ENCODE measurements at regions not wholly inside any gene's neighbourhood (a gene's known extent, or its start where the extent isn't known, plus 50 kb on each side); places are given as distances from the start of the nearest gene placed in this dataset.
"Not testable (repeated sequence)": the region's sequence is repeated elsewhere in the genome, so short reads cannot be mapped to it uniquely, and the experiment has no call there.

DNA sequence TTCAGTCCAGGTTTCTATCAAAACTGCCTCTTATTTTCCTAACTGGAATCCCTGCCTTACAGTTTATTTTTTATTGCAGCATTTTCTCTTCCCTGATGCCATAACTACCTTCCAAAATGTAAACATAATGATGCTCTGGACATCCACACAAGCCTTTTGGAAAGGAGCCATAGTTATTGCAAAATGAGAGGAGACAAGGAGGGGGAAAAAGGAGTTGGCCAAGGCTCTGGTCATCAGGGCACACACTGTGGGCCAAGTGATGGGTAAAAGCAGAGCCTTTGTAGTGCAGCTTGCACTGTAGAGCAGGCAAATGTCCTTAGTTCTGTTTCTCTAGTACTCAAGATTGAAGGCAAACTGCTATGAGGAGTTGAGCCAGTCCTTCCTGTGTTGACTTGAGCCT lies 289.3 kb upstream of the MTPN start:
- no peak for DNase-seq (ENCODE audit: low read depth in 4 of 4, low spot score in 3 of 4)

DNA sequence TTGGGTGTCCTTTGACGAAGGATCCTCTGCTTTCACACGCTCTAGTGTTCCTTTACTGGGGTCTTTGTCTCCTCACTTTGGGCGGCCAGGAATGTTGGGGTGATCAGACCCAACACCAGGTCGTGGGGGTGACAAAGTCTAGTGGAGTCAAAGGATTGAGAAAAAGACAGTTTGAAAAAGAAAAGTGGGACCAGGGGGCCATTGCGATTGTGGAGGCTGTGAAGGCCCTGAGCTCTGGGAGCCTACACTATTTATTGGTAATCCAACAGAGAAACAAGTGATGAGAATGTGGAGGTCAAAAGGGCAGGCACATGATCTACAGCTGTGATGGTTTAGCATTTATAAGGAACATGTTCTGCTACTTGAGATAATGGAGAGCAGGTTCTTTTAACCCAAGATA lies 287.1 kb upstream of the MTPN start:
- not testable (repeated sequence) for DNase-seq (ENCODE audit: low read depth in 4 of 4, low spot score in 3 of 4)

- DNase-seq (ENCODE audit: low read depth in 4 of 4, low spot score in 3 of 4) = not testable (repeated sequence)
Observed at GRCh38 chr7:136263112-136263860, 286.1 kb upstream of the MTPN start.

DNA sequence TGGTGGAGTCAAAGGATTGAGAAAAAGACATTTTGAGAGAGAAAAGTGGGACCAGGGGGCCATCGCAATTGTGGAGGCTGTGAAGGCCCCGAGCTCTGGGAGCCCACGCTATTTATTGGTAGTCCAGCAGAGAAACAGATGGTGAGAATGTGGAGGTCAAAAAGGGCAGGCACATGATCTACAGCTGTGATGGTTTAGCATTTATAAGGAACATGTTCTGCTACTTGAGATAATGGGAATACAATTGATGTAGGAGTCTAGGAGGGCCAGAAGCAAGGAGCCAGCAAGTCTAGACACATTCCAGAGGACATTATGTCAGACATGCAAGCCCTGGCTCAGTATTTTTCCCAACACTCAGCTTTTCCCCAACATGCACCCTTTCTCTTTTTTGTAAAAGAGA lies 283.4 kb upstream of the MTPN start:
- not testable (repeated sequence) for DNase-seq (ENCODE audit: low read depth in 4 of 4, low spot score in 3 of 4)

GRCh38 chr7:136259074-136259473 lies 281.9 kb upstream of the MTPN start:
- no peak for DNase-seq (ENCODE audit: low read depth in 4 of 4, low spot score in 3 of 4)

GRCh38 chr7:136256491-136256890 lies 279.3 kb upstream of the MTPN start:
- DNase-seq (ENCODE audit: low read depth in 4 of 4, low spot score in 3 of 4) = no peak

DNA sequence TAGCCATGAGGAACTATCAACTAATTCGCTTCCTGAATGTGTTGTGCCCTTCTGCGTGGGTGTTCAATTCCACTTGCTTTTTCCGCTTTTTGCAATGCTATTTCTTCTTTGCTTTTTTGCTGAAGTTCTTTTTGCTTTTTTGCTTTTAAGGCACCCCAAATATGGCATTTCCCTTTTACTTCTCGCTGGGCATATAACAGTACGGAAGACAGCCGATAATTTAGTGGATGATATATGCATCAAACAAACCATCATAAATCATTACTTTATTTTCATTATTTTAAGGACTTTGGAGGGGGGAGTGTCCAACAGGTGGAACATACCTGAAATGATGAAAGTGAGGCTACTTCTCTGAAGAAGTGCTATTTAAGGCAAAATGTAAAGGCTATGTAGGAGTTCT lies 277.0 kb upstream of the MTPN start:
- no peak for DNase-seq (ENCODE audit: low read depth in 4 of 4, low spot score in 3 of 4)

DNA sequence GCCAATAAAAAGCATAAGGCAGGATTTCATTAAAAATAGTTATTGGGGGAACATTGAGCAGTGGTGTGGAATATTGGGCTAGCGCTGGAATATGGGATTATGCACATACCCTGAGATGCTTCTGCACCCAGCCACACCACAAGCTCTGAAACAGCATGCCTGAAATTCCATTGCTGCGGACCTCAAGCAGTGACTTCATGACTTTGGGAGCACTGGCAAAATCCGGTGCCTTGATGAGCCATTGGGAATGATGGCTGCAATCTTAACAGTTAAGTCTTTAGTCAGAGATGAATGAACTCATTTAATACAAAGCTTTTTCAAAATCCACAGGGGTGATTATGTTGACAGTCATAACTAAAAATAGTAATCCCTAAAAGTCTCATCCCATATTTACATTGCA lies 274.7 kb upstream of the MTPN start:
- no peak for DNase-seq (ENCODE audit: low read depth in 4 of 4, low spot score in 3 of 4)

DNA sequence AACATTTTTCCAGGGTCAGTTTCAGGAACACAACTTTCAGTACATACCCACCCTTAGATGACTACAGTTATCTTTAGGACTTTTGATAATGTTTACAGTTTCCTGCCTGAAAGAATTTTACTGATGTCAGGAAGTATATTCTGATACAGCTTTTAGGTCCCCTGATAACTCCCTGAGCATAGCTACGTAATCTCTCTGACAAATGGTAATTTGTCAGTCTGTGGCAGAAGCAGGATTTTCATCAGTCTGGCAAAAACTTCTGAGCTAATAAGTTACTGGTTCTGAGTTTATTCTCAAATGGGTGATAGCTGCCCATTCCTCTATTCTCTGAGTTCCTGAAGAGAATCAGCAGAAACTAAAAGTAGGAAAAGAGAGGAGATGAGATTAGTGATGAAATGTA lies 270.1 kb upstream of the MTPN start:
- DNase-seq (ENCODE audit: low read depth in 4 of 4, low spot score in 3 of 4) = no peak

GRCh38 chr7:136245327-136246004 lies 268.3 kb upstream of the MTPN start:
- no peak for DNase-seq (ENCODE audit: low read depth in 4 of 4, low spot score in 3 of 4)

GRCh38 chr7:136234040-136234439 lies 256.9 kb upstream of the MTPN start:
- no peak for DNase-seq (ENCODE audit: low read depth in 4 of 4, low spot score in 3 of 4)

- no peak for DNase-seq (ENCODE audit: low read depth in 4 of 4, low spot score in 3 of 4)
Observed at GRCh38 chr7:136230210-136230609, 253.1 kb upstream of the MTPN start.

- no peak for DNase-seq (ENCODE audit: low read depth in 4 of 4, low spot score in 3 of 4)
Observed at GRCh38 chr7:136229790-136230189, 252.6 kb upstream of the MTPN start.

DNA sequence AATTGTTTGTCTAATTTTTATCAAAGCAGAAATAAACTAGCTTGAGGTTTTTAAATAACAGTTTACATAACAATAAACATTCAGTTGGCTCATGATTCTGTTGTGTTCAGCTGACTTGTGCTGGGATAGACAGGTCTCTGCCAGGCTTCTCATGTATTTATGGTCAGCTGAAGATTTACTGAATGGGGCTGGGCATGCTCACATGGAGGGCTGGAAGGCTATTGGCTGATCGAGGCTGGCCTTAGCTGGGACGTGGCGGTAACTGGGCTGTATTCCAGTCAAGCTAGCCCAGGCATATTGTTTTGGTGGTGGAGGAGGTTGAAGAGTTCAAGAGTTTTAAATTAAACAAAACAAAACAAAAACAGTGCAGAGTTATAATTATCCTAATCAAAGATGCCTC lies 251.0 kb upstream of the MTPN start:
- DNase-seq (ENCODE audit: low read depth in 4 of 4, low spot score in 3 of 4) = no peak

- no peak for DNase-seq (ENCODE audit: low read depth in 4 of 4, low spot score in 3 of 4)
Observed at GRCh38 chr7:136214356-136214755, 237.2 kb upstream of the MTPN start.

DNA sequence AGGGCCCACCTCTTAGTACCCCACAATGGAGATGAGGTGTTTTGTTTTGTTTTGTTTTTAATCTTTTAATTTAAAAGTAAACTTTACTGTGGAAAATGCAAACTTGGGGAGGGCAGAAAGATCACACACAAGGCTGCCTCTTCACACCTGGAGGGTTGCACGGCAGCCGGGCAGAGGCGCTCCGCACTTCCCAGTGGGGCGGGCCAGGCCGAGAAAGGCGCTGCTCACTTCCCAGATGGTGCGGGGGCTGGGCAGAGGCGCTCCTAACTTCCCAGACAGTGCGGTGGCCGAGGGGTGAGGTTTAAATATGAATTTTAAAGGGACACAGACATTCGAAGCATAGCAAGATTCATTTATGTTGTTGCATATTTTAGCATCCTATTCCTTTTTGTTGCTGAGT lies 235.9 kb upstream of the MTPN start:
- no peak for DNase-seq (ENCODE audit: low read depth in 4 of 4, low spot score in 3 of 4)

GRCh38 chr7:136210664-136211063 lies 233.5 kb upstream of the MTPN start:
- DNase-seq (ENCODE audit: low read depth in 4 of 4, low spot score in 3 of 4) = no peak

GRCh38 chr7:136210079-136210478 lies 232.9 kb upstream of the MTPN start:
- no peak for DNase-seq (ENCODE audit: low read depth in 4 of 4, low spot score in 3 of 4)

GRCh38 chr7:136205956-136206355 lies 228.8 kb upstream of the MTPN start:
- no peak for DNase-seq (ENCODE audit: low read depth in 4 of 4, low spot score in 3 of 4)

DNA sequence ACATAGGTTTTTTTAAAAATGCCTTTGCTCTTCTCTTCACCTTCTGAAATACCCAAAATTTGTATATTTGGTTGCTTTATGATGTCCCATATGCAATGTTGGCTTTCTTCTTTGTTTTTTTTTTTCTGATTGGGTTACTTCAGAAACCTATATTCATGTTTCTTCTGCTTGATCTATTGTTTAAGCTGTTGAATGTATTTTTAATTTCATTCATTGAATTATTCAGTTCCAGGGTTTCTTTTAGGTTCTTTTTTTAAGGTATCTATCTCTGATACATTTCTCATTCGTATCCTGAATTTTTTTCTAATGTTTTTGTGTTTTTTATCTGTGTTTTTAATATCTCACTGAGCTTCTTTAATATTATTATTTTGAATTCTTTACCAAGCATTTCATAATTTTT lies 221.0 kb upstream of the MTPN start:
- no peak for DNase-seq (ENCODE audit: low read depth in 4 of 4, low spot score in 3 of 4)

- no peak for DNase-seq (ENCODE audit: low read depth in 4 of 4, low spot score in 3 of 4)
Observed at GRCh38 chr7:136194878-136195277, 217.7 kb upstream of the MTPN start.

DNA sequence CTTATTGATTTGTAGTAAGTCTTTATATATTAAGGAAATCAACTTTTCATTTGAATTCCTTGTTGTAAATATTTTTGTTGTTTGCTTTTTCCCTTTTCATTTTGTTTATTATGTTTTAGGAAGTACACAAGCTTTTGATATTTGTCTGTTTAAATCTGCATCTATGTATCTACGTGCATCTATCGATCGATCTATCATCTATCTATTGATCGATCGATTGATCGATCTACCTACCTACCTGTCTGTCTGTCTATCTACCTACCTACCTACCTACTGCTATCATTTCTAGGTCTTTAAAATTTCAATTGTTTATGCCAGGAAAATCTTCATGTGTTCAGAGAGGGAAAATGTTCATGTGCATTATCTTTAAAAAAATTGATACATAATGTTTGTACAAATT lies 216.8 kb upstream of the MTPN start:
- no peak for DNase-seq (ENCODE audit: low read depth in 4 of 4, low spot score in 3 of 4)
